Stimulated activated naive CD4-positive, alpha-beta T cell treated with Interleukin-2 at 50 U/mL for 16 hours (primary cell): ENCODE measurements at regions not wholly inside any gene's neighbourhood (a gene's known extent, or its start where the extent isn't known, plus 50 kb on each side); places are given as distances from the start of the nearest gene placed in this dataset.
"Not testable (repeated sequence)": the region's sequence is repeated elsewhere in the genome, so short reads cannot be mapped to it uniquely, and the experiment has no call there.

Source experiments
- DNase-seq: peaks from one replicate; lab custom pipeline; 2025; lab: John Stamatoyannopoulos, UW

GRCh38 chr2:118387509-118387908, 299.2 kb downstream of the INSIG2 start:
- DNase-seq, result no peak

- no peak for DNase-seq
Observed at GRCh38 chr2:118386641-118387302, 298.5 kb downstream of the INSIG2 start.

GRCh38 chr2:118380915-118381653, 292.8 kb downstream of the INSIG2 start:
- DNase-seq, result no peak

- no peak for DNase-seq
Observed at GRCh38 chr2:118375907-118376485, 287.7 kb downstream of the INSIG2 start.

GRCh38 chr2:118374974-118375755, 286.9 kb downstream of the INSIG2 start:
- DNase-seq, result no peak

GRCh38 chr2:118372886-118373830, 284.9 kb downstream of the INSIG2 start:
- no peak for DNase-seq

- no peak for DNase-seq
Observed at GRCh38 chr2:118371515-118371914, 283.2 kb downstream of the INSIG2 start.

GRCh38 chr2:118369521-118369920, 281.2 kb downstream of the INSIG2 start:
- DNase-seq, result not testable (repeated sequence)

GRCh38 chr2:118363604-118364003, 275.3 kb downstream of the INSIG2 start:
- DNase-seq, result no peak

GRCh38 chr2:118356051-118356450, 267.8 kb downstream of the INSIG2 start:
- no peak for DNase-seq

- DNase-seq, result no peak
Observed at GRCh38 chr2:118351796-118352195, 263.5 kb downstream of the INSIG2 start.

GRCh38 chr2:118350621-118351020, 262.4 kb downstream of the INSIG2 start:
- no peak for DNase-seq

- no peak for DNase-seq
Observed at GRCh38 chr2:118349365-118349764, 261.1 kb downstream of the INSIG2 start.

- DNase-seq, result no peak
Observed at GRCh38 chr2:118348380-118349034, 260.2 kb downstream of the INSIG2 start.

GRCh38 chr2:118345465-118345864, 257.2 kb downstream of the INSIG2 start:
- DNase-seq, result no peak

GRCh38 chr2:118340103-118340502, 251.8 kb downstream of the INSIG2 start:
- no peak for DNase-seq

GRCh38 chr2:118339386-118339785, 251.1 kb downstream of the INSIG2 start:
- DNase-seq, result no peak

- no peak for DNase-seq
Observed at GRCh38 chr2:118333664-118334063, 245.4 kb downstream of the INSIG2 start.

- no peak for DNase-seq
Observed at GRCh38 chr2:118325321-118325955, 237.2 kb downstream of the INSIG2 start.

- DNase-seq, result no peak
Observed at GRCh38 chr2:118322406-118322805, 234.1 kb downstream of the INSIG2 start.
